HG02852 (cell line): ENCODE measurements at regions not wholly inside any gene's neighbourhood (a gene's known extent, or its start where the extent isn't known, plus 50 kb on each side); places are given as distances from the start of the nearest gene placed in this dataset.
"Not testable (repeated sequence)": the region's sequence is repeated elsewhere in the genome, so short reads cannot be mapped to it uniquely, and the experiment has no call there.

Experiments
- ATAC-seq: cut with Tn5 transposase; IDR thresholded peaks from one replicate; pipeline ENCODE4 v1.9.1; 2021; ENCODE audit warnings: mild to moderate bottlenecking, moderate library complexity; ENCODE audit not compliant: unreplicated experiment

DNA sequence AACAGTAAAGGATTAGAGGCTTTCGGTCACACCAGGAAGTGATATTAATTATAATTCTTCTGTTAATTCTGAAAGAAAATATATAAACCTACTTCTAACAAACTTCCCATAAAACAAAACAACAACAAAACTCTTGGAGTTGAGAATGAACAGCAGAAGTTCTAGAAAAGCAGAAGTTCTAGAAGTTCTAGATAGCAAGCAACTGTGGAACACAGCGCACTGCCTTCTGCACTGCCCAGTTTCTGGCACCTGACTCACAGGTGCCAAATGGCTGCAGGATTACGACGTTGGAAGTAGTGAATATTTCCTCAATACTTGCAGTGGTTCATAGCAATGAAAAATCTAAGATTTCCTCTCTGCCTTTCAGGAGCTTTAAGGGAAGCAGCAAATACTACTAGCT is 132.2 kb downstream of the OR13A1 start:
- no peak for ATAC-seq

DNA sequence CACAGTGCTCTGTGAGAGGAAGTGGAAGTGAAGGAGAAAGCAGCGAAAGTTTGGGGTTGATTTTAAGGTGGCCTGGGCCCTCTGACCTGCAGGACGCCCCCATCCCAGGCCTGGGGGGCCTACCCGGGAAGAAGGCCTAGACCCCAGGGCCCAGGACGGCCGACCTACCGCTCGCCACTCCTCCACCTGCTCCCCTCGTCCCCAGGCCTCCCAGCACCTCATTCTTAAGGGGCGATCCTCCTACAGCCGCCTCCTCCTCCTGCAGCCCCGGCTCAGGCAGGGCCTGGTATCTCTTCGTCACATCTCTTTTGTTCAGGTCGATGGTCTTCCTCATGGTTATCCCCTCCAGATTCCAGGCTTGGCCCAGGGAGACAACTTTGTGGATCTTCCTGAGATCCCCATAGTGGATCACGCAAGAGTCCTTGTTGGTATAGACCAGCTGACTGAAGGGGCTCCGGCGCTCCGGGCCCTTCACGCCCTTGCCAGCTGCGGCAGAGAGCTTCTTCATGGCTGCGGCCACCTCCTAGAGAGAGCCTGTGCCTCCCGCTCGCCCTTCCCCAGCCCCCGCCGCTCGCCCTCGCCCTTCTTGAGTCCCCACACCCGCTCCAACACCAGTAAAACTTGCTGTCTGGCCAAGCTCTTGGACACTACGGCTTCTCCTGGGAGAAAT is 117.5 kb downstream of the OR13A1 start:
- no peak for ATAC-seq

DNA sequence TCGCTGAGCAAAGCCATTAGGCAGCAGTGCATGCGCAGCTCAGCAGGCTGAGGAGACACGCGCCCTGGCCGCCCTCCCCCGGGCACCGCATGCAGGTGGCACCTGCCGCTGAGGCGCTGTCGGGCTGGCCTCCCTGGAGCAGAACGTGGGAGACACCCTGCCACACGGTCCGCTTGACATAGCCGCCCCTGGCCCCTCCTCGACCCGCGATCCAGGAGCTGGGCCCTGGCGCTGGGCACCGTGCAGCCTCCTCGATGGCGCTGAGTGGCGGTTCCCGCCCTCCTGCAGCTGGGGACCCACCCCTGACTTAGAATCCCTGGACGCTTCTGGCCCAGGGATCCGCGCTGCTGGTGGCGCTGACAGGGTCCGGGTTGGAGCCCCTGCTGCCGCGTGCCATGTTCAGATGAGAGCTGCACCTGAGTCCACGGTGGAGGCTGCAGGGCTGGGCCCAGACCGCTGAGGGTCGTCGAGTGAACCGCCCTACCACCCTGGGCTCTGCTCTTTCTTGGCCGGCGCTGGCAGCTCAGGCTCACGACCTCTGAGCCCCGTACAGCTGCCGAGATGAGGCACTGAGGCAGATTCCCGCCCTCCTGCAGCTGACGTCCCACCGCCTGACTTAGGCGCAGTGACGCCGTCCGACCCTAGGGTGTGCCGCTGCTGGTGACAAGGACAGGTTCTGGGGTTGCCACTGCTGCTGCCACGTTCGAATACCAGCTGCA is 116.8 kb downstream of the OR13A1 start:
- ATAC-seq, result no peak

DNA sequence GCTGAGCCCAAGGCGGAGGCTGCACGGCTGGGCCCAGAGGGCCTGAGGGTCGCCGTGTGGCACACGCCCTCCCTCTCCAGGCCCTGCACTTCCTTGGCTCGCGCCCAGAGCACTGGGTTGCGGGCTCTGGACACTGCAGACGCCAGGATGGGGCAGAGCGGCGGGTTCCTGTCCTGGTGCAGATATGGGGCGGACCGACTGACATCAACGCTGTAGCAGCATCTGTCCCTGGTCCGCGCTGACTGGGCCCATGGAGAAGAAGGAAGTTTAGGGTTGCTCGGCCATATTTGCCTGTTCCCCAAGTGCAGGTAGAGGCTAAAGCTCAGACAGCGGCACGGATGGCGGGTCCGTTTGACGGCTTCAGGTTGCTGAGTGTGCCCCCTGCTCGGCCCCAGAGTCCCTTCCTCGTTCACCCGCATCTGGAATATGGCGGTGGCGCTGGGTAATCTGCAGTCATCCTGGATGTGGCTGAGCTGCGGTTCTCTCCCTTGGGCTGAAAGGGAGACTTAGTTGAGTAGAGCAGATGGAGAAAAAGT is 116.1 kb downstream of the OR13A1 start:
- ATAC-seq, result no peak

DNA sequence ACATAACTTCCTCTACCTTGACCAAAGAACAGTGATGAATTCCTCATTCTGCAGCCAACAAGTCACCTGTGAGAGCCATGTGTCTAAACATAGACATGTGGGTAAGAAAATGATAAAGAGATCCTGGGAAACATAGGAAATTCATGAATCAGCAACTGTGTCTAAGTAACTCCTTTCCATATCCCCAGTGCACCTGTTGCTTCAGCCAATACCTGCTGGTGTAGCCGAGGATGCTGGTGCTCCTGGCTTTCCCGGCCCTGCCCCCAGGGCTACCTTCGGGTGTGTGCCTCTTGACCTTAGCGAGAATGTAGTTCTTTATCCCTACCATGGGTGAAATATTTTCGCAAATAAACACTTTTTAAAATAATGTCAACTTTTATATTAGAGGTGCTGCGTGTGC is 114.1 kb downstream of the OR13A1 start:
- ATAC-seq, result no peak

DNA sequence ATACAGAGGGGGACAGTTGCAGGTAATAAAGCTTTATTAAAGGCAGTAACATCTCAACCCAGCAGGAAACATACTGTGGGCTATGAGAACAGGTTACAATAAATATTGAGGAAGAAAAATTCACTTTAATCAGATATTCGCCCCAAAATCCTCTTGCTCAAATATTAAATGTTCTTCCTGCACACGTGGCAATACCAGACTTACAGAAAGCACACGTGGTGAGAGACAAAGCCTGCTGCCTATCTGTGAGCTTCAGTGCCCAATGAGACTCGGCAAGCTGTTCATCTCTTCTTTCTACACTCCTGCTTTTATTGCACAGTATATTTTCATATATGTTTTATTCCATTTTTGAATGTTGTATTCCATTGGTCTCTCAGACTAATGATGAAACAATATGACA is 113.2 kb downstream of the OR13A1 start:
- ATAC-seq, result no peak

DNA sequence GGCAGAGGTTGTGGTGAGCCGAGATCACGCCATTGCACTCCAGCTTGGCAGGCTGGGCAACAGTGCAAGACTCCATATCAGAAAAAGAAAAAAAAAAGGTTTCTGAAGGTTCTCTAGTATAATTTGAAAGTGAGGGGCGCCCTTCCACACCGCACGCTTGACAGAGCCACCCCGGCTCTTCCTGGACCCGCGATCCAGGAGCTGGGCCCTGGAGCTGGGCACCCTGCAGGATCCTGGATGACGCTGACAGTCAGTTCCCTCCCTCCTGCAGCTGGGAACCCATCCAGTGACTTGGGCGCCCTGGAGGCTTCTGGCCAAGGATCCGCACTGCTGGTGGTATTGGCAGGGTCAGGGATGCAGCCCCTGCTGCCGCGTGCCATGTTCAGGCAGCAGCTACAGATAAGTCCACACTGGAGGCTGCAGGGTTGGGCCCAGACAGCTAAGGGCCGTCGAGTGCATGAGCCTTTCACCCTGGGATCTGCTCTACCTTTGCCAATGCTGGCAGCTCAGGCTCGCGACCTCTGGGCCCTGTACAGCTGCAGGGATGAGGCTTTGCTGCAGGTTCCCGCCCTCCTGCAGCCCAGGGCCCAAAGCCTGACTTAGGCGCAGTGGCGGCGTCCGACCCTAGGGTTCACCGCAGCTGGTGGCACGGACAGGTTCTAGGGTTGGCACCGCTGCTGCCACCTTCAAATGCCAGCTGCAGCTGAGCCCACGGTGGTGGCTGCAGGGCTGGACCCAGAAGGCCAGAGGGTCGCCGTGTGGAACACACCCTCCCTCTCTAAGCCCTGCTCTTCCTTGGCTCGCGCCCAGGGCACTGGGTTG is 110.2 kb downstream of the OR13A1 start:
- ATAC-seq, result no peak

DNA sequence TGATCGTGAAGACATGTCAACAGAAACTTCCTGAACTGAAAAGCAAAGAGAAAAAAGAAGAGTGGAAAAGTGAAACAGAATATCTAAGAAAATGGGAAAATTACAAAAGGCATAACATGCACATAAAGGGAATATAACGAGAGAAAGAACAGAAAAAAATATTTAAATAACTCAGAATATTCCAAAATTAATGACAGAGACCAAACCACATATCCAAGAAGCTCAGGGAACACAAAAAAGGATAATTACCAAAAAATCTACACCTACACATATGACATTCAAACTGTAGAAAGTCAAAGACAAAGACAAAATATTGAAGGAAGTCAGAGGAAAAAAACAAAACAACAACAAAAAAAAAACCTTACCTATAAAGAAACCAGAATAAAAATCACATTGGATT is 105.5 kb downstream of the OR13A1 start:
- ATAC-seq, result no peak

DNA sequence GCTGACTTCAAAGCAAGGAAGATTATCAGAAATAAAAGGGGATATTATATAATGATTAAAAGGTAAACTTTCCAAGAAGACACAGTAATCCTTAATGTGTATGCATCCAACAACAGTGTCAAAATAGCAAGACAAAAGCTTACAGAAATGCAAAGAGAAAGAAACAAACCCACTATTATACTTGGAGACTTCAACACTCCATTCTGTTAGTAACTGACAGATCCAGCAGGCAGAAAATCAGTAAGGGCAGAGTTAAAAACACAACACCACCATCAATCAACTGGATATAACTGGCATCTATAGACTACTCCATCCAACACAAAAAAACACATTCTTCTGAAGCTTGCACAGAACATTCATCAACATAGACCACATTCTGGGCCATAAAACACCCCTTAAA is 103.8 kb downstream of the OR13A1 start:
- no peak for ATAC-seq

DNA sequence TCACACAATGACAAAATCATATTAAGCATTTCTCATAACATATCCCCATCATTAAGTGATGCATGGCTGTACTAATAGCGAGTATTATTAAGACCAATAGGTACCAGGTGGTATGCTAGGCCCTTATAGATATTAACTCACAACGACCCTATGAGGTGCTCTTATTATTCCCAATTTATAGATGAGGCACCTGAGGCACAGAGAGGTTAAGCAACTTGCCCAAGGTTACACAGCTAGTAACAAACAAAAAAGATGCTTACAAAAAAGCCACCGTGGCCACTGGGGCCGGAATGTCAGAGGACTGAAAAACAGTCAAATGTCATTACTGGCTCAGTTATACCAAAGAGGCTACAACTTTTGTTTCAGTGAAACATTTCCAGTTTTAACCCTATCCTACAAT is 96.0 kb downstream of the OR13A1 start:
- ATAC-seq, result no peak

DNA sequence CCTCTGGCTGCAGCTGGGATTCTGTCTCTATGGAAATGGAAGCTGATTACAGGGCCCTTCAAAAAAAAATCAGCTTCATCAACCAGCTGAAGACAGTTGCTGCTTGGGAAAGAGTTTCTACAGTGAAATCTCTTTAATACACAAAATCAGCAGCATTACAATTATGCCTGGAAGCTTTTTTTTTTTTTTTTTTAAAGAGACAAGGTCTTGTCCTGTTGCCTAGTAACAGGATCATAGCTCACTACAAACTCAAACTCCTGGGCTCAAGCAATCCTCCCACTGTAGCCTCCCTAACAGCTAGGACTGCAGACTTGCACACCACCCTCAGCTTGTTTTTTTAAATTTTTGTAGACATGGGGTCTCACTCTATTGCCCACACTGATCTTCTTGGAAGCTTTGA is 94.5 kb downstream of the OR13A1 start:
- ATAC-seq, result no peak

DNA sequence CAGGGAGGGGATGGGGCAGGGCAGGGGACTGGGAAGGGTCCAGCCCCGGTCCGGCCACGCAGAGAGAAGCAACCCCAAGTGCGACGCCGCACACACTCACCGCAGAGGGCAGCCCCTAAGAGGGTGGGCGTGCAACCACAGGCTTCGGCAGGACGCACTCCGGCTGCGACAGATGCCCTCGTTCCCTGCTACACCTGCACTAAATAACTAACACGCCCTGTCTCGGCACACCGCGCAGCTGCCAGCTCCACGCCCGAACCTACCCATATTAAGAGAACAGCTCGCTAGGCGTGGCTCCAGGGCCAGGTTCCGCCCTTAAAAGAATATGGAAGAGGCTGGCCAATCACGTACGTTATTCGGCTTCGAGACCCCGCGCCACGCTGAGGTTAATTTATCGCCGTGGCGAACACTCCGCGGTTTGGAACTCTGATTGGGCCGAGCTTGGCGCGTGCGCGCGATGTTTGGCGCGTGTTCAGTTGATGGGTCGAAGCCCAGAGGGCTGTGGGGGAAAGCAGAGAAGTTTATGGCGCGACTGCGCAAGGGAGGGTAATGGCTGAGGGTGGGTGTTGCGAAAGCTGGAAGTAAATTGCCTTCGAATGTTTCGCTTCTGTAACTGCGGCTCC is 91.1 kb downstream of the OR13A1 start:
- ATAC-seq, result no peak

DNA sequence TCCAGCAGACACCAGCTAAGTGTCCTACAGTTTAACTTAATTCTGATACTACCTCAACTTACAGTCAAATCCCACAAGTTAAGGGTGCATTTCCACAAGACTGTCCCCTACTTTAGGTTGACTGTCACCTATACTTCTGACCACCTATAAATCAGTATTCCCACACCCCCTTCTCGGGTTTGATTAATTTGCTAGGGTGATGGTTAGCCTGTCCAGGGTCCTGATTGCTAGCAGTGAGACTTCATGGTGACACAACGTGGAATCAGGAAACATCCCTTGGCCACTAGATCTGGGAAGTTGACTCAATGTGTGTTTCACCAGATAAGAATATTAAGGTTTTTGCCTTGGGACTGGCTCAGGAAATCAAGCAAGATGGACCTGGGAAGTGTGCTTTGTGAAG is 88.4 kb downstream of the OR13A1 start:
- ATAC-seq, result no peak

DNA sequence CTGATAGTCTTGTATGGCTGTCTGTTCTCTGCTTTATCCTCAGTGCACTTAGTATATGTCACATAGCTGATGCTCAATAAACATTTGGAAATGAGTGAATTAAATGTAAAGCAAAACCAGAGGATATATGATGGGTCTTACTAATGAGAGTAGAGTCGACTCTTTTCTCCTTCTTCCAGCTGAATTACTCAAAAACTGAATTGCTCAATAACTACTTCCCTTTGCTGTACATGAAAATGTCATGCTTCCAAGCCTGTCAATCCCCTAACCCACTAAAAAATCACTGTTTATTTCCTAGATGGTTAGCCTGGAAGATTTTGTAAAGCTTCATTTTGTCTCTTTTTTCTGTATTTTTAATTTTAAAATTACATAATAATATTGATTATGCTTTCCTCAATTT is 88.0 kb downstream of the OR13A1 start:
- ATAC-seq, result no peak

DNA sequence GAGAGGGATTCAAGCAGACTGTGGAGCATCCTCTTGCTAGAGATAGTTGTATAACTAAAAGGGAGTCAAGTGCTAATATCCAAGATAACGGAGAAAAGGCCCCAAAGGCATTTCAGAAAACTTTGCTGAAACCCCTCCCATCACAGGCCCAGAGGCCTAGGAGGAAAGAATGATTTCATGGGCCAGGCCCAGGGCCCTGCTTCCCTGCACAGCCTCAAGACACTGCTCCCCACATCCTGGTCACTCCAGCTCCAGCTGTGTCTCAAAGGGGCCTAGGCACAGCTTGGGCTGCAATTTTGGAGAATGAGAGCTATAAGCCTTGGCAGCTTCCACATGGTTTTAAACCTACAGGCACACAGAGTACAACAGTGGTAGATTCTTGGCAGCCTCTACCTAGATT is 85.6 kb downstream of the OR13A1 start:
- ATAC-seq, result no peak

DNA sequence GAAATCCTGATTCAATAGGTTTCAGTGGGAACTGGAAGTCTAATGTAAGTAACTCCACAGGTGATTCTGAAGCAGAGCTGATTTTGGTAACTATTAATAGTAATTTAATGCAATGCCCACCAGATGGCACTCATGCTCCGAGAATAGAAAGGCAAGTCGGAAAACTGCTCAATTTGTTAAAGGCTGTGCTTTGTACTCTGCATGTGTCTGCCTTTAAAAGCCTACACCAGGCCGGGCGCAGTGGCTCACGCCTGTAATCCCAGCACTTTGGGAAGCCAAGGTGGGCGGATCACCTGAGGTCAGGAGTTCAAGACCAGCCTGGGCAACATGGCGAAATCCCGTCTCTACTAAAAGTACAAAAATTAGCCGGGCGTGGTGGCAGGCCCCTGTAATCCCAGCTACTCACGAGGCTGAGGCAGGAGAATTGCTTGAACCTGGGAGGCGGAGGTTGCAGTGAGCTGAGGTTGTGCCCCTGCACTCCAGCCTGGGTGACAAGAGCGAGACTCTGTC is 80.1 kb downstream of the OR13A1 start:
- not testable (repeated sequence) for ATAC-seq

DNA sequence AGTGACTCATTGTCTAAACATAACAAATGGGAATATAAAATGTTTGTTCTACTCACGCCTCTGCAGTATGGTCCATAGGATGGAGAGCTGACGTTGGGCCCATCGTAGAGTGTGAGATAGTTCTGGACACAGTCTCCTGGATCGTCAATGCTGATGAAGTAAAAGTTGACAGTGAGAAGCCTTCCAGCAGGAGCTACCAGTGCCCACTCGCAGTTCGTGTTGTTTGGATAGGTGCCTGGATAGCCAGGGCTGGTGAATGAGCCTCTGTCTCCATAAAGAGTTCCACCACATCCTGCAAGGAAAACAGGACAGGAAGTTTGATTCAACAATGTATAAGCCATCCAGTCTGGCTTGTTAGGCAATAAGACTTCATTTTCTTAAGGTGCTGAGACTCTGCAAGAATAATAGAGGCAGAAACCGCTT is 79.6 kb downstream of the OR13A1 start:
- ATAC-seq, result no peak

DNA sequence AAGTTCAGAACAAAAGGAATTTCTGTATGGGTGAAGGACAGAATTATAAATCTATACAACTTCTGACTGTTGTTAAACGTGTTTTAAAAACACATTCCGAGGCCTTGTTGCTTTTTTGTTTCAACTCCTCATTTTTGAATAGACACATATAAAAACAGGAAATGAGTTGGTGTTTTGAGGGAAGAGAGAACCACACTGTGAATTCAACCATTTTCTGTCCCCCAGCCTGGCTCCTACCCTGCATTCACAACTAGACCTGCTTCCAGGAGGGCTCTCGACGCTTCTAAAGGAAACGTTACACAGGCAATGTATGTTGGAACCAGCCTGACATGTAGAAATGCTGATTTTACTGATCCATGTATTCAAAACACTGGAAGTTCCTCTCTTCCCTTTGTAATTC is 76.5 kb downstream of the OR13A1 start:
- no peak for ATAC-seq

DNA sequence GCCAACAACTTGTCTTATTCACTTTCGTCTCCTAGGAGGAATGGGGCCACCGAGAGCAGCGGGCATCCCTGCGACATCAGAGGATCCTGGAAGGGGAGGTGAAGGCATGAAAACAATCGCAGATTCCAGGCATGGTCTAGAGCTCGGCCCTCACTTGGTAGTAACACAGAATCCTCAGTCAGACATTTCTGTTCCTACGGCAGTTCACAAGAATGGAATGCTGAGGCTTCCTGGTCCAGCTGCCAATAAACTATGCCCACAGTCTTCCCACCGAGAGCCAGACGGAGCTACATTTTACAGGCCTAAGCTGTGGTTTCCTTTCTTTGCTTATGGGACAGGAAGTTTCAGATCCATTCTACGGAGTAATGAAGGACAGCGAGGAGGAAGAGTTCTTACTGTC is 75.8 kb downstream of the OR13A1 start:
- no peak for ATAC-seq

DNA sequence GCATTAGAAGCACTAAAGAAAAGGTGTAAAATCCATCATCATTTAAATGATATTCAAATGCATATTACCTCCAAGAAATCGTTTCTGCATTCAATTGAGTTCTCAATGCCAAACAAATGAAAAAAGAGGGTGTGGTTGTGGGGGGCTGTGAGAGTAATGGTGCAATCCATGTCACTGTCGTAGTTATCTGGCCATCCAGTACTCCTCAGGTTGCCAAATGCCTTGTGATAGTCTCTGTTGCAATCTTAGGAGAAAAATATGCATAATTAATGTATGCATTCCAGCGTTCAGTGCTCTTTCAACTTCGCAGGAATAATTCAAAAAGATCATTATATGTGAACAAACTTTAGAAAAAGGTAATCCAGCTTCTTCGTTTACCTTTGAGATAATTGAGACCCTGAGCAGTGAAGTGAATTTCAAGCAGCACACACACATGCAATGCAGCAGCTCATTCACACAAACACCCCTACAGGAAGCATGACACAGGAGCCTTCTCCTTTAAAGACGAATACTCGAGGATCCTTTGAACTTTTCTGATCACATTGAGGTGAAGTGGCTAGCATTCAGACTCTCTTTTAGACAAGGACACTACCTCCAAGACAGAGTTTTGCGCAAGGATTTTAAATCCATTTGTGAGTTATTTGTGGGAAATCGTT is 73.4 kb downstream of the OR13A1 start:
- ATAC-seq, result no peak

DNA sequence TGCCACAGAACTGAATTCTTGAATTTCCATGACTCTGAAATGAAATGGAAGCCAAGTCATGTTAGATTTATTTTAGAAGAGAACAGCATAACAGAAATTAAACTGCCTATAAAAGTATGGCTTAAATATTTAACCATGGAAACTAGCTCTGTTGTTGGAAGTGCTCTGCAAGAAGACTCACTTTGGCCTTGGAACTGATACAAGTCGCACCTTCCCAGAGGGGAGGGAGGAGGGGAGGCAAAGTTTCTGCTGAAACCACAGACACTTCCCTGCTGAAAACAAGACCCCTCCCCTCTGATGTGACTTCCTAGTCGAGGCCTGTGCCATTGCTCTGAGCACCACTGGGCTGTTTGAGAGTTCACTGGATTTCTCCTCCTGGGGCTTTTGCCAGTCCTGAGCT is 72.1 kb downstream of the OR13A1 start:
- ATAC-seq, result no peak
